Suprapubic skin (tissue), 4 donors: ENCODE measurements at regions not wholly inside any gene's neighbourhood (a gene's known extent, or its start where the extent isn't known, plus 50 kb on each side); places are given as distances from the start of the nearest gene placed in this dataset.

Experiments used
- DNase-seq, 2 donors: peaks; one replicate each; pipeline ENCODE4 v3.0.0-alpha.2; 2019; ENCODE audit warnings: low spot score in 2 of 2
- H3K27ac ChIP-seq: fragments of 200-600 bp; sonication (generic); one replicate; pipeline ENCODE4 v1.5.1; 2019
- H3K27me3 ChIP-seq: fragments of 200-600 bp; sonication (generic); one replicate; pipeline ENCODE4 v1.5.1; 2019
- H3K36me3 ChIP-seq: fragments of 200-600 bp; sonication (generic); one replicate; pipeline ENCODE4 v1.5.1; 2019
- H3K4me1 ChIP-seq: fragments of 200-600 bp; sonication (generic); one replicate; pipeline ENCODE4 v1.5.1; 2019
- H3K4me3 ChIP-seq: fragments of 200-600 bp; sonication (generic); one replicate; pipeline ENCODE4 v1.5.1; 2019; ENCODE audit warnings: mild to moderate bottlenecking
- H3K9me3 ChIP-seq: fragments of 200-600 bp; sonication (generic); one replicate; pipeline ENCODE4 v1.5.1; 2019
- EP300 ChIP-seq: sonication (generic); formaldehyde crosslinking; IDR thresholded peaks from one replicate; pipeline ENCODE4 v1.6.1; 2017; ENCODE audit warnings: antibody characterized with exemption
- POLR2A ChIP-seq, 2 donors: fragments of 450-650 bp; IDR thresholded peaks; one replicate each; pipeline ENCODE4 v1.6.1; 2017; ENCODE audit warnings: antibody characterized with exemption in 2 of 2, mild to moderate bottlenecking in 2 of 2, moderate library complexity in 2 of 2
- POLR2AphosphoS5 ChIP-seq, 3 donors: sonication (generic); formaldehyde crosslinking; IDR thresholded peaks; one replicate each; pipeline ENCODE4 v1.6.1; 2017; ENCODE audit warnings: antibody characterized with exemption in 3 of 3
- WGBS: methylation state at CpG from one replicate; pipeline ENCODE4 v1.1.5; 2018; 5-methylcytosine and 5-hydroxymethylcytosine counted together
- TF ChIP-seq, protein P1 (sequence below), 2 donors: fragments of 200-600 bp in 1 of 2; fragments of 450-650 bp in 1 of 2; sonication (generic) in 1 of 2; IDR thresholded peaks; one replicate each; pipeline ENCODE4 v1.5.1; 2016 to 2019; ENCODE audit warnings: antibody characterized with exemption in 2 of 2, mild to moderate bottlenecking in 1 of 2, moderate library complexity in 1 of 2

DNA sequence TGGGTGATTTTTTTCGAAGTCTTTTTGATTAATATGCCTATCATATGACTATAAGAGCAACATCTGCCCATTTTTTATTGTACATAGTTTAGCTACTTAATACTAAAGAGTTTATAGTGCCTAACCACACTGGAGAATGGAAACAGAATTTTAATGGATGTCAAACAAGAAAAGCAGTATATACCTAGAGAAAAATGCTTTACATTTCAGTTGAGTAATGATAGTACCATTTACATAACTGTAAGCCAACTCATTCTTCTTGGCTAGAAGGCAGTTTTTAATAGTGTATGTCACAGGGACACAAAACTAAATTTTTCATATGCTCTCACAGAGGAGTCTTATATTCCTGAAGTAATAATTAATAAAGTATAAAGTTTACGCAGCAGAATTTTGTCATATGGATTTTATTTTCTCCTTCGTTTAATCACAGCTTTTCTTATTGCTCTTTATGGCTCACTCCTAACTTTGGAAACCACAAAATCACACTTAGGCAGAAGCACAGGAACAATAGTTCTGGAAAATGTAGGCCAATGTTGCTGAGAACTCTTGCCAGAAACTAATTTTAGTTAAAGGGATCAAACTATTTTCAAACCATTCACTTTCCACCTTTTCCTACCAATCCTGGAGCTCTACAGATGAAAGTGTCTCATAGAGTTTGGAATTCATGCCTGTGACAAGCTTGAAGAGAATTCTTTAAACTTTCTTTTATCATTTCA lies 243.6 kb downstream of the ZIC1 start:
- Histone ChIP-seq H3K36me3 (no peaks in the 10 kb centered on the region), H3K4me3 (no peak overlapping the region), H3K27me3 (no peaks in the 10 kb centered on the region), H3K27ac (no peak overlapping the region), H3K4me1 (no peaks in the 10 kb centered on the region), H3K9me3 (no peaks in the 10 kb centered on the region)
- WGBS, result 76% methylated on average over 3 of the region's 3 CpGs
- TF ChIP-seq, protein P1, sequence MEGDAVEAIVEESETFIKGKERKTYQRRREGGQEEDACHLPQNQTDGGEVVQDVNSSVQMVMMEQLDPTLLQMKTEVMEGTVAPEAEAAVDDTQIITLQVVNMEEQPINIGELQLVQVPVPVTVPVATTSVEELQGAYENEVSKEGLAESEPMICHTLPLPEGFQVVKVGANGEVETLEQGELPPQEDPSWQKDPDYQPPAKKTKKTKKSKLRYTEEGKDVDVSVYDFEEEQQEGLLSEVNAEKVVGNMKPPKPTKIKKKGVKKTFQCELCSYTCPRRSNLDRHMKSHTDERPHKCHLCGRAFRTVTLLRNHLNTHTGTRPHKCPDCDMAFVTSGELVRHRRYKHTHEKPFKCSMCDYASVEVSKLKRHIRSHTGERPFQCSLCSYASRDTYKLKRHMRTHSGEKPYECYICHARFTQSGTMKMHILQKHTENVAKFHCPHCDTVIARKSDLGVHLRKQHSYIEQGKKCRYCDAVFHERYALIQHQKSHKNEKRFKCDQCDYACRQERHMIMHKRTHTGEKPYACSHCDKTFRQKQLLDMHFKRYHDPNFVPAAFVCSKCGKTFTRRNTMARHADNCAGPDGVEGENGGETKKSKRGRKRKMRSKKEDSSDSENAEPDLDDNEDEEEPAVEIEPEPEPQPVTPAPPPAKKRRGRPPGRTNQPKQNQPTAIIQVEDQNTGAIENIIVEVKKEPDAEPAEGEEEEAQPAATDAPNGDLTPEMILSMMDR (IDR thresholded peaks at IDR 0.05), result no peak
- TF ChIP-seq POLR2AphosphoS5 (IDR thresholded peaks at IDR 0.05) (no peak), EP300 (no peak), POLR2A (IDR thresholded peaks at IDR 0.05) (no peak)
- DNase-seq, result no peak

DNA sequence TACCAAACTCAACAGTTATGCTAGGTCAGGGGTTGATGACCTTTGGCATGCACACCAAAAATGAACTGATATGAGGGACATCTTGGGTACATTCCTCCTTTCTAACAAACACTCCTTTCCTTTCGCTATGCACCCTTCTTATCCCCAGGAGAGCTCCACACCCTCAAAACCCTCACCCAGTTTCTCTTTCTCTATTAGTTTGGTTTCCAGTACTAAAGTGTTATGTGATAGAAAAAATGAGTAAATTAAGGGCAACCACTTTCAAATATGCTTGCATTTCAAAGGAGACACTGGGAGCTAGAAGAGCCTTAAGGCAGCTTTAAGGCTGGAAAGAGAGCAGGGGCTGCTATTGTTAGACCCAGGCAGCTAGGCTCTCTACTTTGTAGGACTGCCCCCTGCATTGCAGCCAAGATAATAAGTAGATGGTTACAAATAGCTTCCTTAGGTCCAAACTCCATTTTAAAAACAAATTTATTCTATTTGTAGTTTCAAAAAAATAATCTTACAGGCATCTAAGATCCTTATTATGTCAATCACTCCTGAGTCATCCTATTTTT lies 244.3 kb downstream of the ZIC1 start:
- TF ChIP-seq EP300, result no peak
- Histone ChIP-seq H3K27me3 (no peaks in the 10 kb centered on the region), H3K36me3 (no peaks in the 10 kb centered on the region), H3K4me3 (no peak overlapping the region), H3K9me3 (no peaks in the 10 kb centered on the region), H3K27ac (no peak overlapping the region), H3K4me1 (no peaks in the 10 kb centered on the region)
- DNase-seq, result no peak
- 86% methylated on average over 1 of the region's 1 CpG for WGBS

DNA sequence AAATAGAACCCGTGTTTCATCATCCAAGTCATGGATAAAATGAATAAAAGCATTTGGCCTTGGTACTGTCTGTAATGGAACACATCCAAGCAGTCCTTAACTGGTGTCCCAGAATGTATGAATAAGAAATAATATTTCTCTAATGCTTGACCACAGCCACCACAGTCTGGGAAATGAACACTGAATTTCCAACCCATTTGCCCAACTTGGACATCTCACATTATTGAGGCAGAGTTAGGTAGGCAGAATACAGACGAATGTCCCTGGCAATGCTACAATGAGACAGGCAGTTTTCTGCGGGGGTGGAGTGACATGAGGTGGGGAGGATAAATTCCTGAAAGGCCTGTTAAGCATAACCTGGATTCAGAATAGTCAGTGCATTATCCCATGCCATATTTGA lies 245.7 kb downstream of the ZIC1 start:
- no peaks in the 10 kb centered on the region for H3K4me1 ChIP-seq
- no peak overlapping the region for H3K27ac ChIP-seq
- WGBS, result 73% methylated on average over 3 of the region's 3 CpGs
- H3K9me3 ChIP-seq, result no peaks in the 10 kb centered on the region
- no peak overlapping the region for H3K4me3 ChIP-seq
- TF ChIP-seq POLR2A (IDR thresholded peaks at IDR 0.05) (no peak), POLR2AphosphoS5 (IDR thresholded peaks at IDR 0.05) (no peak), EP300 (no peak)
- TF ChIP-seq, protein P1 (IDR thresholded peaks at IDR 0.05), result no peak
- no peak for DNase-seq
- no peaks in the 10 kb centered on the region for H3K36me3 ChIP-seq
- H3K27me3 ChIP-seq, result no peaks in the 10 kb centered on the region

DNA sequence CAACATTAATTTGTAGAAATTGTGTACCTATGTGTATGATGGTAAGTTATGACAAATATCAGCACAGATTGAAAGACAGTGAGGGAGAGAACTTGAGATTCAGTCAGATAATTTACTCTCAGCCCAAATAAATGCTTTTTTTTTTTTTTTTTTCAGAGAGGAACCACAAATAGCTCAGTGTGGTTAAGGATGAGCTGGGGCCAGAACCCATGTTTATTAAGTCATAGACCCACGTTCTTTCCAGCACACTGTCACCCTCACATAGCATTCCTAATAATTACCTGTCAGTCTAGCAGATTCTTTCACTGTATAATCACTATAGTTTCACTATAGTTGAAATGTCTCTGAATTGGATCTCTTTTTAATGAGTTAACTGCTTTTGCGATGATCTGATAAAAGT lies 246.1 kb downstream of the ZIC1 start:
- 69% methylated on average over 2 of the region's 2 CpGs for WGBS
- TF ChIP-seq POLR2AphosphoS5 (IDR thresholded peaks at IDR 0.05), result no peak
- TF ChIP-seq EP300, result no peak
- no peak for TF ChIP-seq POLR2A (IDR thresholded peaks at IDR 0.05)
- TF ChIP-seq, protein P1 (IDR thresholded peaks at IDR 0.05), result no peak
- Histone ChIP-seq H3K4me3 (no peak overlapping the region), H3K27me3 (no peaks in the 10 kb centered on the region), H3K27ac (no peak overlapping the region), H3K9me3 (no peaks in the 10 kb centered on the region), H3K4me1 (no peaks in the 10 kb centered on the region), H3K36me3 (no peaks in the 10 kb centered on the region)
- DNase-seq, result no peak

DNA sequence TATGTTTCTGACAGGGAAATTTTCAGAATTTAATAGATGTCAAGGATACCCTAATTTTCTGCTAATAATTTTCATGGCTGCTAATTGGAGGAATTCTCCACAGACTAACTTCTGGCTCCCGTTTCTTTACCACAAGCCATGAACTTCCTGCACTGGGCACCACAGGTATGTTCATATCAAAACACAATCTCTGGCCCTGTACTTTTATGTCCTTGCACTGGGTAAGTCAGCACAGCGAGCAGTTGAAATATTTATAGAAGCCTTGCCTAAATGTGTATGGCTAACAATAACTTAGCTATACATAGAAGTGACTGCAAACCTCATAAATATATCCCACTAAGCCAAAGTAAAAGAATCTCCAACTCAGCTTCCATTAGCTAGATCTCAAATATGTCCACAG lies 246.9 kb downstream of the ZIC1 start:
- WGBS, result 68% methylated on average over 2 of the region's 2 CpGs
- no peak overlapping the region for H3K4me3 ChIP-seq
- TF ChIP-seq EP300, result no peak
- no peak for TF ChIP-seq POLR2A (IDR thresholded peaks at IDR 0.05)
- TF ChIP-seq, protein P1 (IDR thresholded peaks at IDR 0.05), result no peak
- TF ChIP-seq POLR2AphosphoS5 (IDR thresholded peaks at IDR 0.05), result no peak

More for the DNA sequence above, 246.9 kb downstream of the ZIC1 start:
- no peaks in the 10 kb centered on the region for H3K27me3 ChIP-seq
- DNase-seq, result no peak
- no peaks in the 10 kb centered on the region for H3K36me3 ChIP-seq
- no peaks in the 10 kb centered on the region for H3K4me1 ChIP-seq
- H3K27ac ChIP-seq, result no peak overlapping the region
- no peaks in the 10 kb centered on the region for H3K9me3 ChIP-seq
